GM19023 (cell line): ENCODE measurements at regions not wholly inside any gene's neighbourhood (a gene's known extent, or its start where the extent isn't known, plus 50 kb on each side); places are given as distances from the start of the nearest gene placed in this dataset.
"Not testable (repeated sequence)": the region's sequence is repeated elsewhere in the genome, so short reads cannot be mapped to it uniquely, and the experiment has no call there.

ENCODE experiments used
- ATAC-seq: cut with Tn5 transposase; IDR thresholded peaks from one replicate; pipeline ENCODE4 v1.9.1; 2021; ENCODE audit warnings: mild to moderate bottlenecking, moderate library complexity; ENCODE audit not compliant: unreplicated experiment

DNA sequence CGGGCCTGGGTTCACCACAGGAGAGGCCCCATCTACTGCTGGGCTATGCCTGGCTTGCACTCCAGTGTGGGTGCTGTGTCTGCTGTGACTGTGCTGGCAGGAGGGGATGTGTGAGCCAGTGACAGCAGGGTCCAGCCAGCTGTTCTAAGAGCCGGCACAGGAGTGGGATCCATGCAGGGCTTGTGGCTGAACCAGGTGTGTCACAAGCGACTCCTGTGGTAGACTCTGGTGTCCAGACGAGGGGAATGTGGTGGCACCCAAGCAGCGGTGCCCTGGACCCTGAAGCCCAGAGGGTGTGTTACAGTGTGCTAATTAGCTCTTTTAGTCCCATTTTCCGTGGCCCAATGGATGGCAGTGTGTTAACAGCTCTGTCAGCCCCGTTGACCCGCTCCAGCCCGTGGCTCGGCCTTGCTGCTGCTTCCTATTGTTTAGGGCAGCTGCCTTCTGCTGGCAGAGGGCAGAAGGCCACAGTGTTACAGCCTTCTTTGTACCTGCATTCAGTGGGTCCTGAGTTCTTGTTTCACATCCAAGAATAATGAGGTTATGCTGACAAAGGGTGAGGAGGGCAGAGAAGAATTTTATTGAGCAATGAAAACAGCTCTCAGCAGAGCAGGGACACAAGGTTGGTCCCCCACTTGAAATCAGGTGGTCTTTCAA lies 78.5 kb upstream of the RNU6-1 start:
- ATAC-seq: no peak

GRCh38 chr15:67920524-67921240 lies 80.8 kb upstream of the RNU6-1 start:
- ATAC-seq: no peak

DNA sequence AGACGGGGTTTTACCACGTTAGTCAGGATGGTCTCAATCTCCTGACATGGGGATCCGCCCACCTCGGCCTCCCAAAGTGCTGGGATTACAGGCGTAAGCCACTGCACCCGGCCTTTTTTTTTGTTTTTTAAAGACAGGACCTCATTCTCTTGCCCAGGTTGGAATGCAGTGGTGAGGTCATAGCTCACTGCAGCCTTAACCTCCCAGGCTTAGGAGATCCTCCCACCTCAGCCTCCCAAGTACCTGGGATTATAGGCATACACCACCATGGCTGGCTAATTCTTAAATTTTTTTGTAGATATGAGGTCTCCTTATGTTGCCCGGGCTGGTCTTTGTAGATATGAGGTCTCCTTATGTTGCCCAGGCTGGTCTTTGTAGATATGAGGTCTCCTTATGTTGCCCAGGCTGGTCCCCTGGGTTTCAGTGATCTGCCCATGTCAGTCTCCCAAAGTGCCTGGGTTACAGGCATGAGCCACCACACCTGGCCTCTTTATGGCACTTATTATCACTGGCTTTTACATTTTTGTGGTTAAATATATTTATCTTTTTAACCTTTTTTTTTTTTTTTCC lies 82.3 kb upstream of the RNU6-1 start:
- no peak for ATAC-seq

- no peak for ATAC-seq
Measured at GRCh38 chr15:67922971-67923945, 83.4 kb upstream of the RNU6-1 start.

- no peak for ATAC-seq
Measured at GRCh38 chr15:67924359-67924974, 84.6 kb upstream of the RNU6-1 start.

DNA sequence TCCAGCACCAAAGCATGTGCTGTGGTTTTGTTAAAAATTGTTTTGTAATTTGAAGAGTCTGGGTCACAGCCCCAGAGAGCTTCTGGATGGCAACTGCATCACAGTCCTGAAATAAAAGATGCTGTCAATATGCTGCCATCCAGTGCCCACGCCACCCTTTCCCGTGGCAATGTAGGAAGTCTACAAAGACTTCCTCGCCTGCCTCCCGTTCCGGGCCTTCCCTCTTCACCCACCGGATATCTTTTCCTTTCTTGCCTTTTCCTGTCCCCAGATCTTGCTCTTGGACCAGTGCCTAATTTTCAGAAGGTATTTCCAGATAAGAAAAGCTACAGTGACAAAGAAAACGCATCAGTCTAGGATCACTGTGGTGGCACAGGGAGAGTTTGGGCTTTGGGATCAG lies 85.3 kb upstream of the RNU6-1 start:
- ATAC-seq: no peak

GRCh38 chr15:67927501-67928168 lies 87.8 kb upstream of the RNU6-1 start:
- ATAC-seq: no peak

- no peak for ATAC-seq
Measured at GRCh38 chr15:67928666-67929065, 88.8 kb upstream of the RNU6-1 start.

GRCh38 chr15:67930720-67931119 lies 90.9 kb upstream of the RNU6-1 start:
- ATAC-seq: no peak

GRCh38 chr15:67931861-67932260 lies 92.0 kb upstream of the RNU6-1 start:
- ATAC-seq: no peak

- not testable (repeated sequence) for ATAC-seq
Measured at GRCh38 chr15:67934126-67934525, 94.3 kb upstream of the RNU6-1 start.

DNA sequence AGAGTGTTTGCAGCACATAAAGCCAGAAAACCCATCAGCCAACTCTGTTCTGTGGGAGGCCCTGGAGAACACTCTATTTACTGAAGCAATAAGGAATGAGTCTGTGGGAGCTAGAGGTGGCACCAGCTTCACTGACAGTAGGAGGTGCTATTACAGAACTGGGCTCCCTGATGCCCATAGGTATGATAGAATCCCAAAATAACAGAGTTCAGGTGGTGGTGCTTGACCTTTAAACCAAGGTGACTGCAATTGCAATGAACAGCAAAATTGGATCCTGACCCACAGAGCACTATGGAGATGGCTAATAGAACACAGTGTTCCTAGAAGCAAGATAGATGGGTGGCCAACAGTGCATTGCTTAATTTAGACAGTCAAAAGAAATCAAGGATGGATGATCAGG lies 95.4 kb upstream of the RNU6-1 start:
- no peak for ATAC-seq

GRCh38 chr15:67936258-67936657 lies 96.4 kb upstream of the RNU6-1 start:
- ATAC-seq: no peak

GRCh38 chr15:67937153-67937761 lies 97.4 kb upstream of the RNU6-1 start:
- ATAC-seq: no peak

GRCh38 chr15:67939179-67939578 lies 99.3 kb upstream of the RNU6-1 start:
- not testable (repeated sequence) for ATAC-seq

GRCh38 chr15:67939588-67940323 lies 99.9 kb upstream of the RNU6-1 start:
- not testable (repeated sequence) for ATAC-seq

GRCh38 chr15:67940324-67940719 lies 100.5 kb upstream of the RNU6-1 start:
- no peak for ATAC-seq

DNA sequence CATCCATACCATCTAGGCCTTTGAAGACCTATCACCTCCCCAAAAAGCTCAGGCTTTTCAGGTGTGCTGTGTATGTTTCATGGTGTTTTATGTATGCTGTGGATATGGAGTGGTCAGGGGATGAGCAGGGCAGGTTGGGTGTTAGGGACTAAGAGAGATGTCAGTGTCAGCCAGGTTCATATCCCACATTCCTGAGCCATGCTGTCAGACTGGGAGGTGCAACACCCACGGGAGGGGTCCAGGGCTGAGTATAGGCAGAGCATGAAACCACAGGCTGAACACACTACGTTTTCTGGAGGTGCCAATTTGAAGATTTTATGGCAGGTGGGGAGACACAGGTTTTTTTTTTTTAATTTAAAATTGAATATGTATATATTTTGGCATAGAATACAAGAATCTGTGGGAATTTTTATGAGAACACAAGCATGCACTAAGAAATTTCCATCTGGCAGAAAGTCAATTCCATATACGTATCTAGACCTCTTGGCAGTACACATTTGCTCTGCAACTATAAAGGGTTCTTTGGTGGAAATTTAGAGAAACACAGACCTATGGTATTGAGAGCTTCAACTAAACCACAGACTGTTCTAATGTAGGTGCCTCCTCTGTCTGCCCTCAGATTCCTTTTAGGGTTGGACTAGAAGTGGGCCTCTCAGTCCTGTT lies 101.9 kb upstream of the RNU6-1 start:
- ATAC-seq: no peak

GRCh38 chr15:67943475-67943874 lies 103.6 kb upstream of the RNU6-1 start:
- no peak for ATAC-seq
